Inflammatory macrophage (primary cell): ENCODE measurements at regions not wholly inside any gene's neighbourhood (a gene's known extent, or its start where the extent isn't known, plus 50 kb on each side); places are given as distances from the start of the nearest gene placed in this dataset.

Experiments
- DNase-seq, 2 donors: peaks; one replicate each; pipeline ENCODE4 v3.0.0-alpha.2; 2020 to 2022

DNA sequence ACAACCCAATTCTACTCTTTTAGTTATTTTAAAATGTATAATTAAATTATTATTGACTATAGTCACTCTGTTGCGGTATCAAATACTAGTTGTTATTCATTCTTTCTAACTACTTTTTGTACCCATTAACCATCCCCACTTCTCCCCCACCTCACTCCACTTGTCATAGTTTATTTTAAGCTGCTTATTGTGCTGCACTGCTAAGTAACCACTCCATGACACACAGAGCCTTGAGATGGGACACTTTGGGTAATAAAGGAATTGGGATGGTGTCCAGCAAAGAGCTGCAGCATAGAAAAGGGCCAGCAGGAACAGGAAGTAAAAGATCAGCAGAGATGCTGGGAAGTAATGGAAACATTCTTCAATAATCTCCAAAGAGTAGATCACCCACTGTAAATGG lies 123.0 kb downstream of the RPS29 start:
- no peak for DNase-seq

DNA sequence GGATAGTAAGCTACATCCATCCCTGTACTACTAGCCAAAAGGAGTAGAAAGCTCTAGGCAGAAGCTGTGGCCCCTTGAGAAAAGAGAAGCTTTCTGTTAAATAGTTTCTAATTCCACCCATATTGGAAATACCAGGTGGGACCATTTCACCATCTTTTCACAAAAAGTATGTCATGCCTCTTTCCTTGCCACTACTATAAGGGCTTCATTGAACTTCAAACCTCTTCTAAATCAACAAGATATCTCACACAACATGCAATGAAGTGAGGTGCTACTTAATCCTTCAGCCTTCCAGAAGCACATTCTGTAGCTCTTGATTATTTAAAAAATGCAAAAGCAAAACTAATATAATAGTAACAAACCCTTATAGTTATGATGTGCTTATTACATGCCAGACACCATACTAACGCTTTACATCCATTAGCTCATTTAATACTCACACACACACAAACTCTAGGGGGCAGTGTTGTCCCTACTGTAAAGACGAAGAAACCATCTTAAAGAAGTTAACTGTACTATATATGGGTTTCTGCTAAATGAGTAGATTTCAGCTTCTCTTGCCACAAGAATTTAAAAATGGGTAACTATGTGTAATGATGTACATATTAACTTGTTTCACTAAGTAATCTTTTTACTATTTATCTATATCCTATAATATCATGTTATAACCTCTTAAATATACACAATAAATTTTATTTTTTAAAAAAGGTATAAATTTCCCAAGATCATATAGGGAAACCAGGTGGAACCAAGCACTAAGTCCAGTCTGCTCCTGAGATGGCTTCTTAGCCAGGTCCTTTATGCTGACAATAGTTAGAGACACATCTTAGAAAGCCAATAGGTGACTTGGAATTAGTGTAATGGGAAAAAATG lies 124.4 kb downstream of the RPS29 start:
- peak; percentile 73 to 74 for DNase-seq

DNA sequence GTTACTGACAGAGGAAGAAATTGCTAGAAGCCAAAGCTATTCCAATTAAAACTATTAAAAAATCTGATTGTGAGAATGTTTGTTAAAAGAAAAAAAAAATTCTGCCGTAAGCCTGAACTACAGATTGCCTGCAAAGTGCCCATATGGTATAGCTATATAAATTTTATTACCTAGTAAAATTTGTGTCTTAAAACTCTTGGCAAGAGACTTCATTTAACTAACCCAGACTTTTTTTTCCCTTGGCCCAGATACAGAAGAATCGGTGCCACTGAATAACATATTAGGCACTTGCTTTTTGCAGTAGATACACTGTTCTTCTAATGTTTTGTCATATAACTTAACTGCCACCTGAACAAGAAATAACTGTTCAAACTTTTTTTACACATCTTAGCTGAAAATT lies 125.5 kb downstream of the RPS29 start:
- no peak for DNase-seq

DNA sequence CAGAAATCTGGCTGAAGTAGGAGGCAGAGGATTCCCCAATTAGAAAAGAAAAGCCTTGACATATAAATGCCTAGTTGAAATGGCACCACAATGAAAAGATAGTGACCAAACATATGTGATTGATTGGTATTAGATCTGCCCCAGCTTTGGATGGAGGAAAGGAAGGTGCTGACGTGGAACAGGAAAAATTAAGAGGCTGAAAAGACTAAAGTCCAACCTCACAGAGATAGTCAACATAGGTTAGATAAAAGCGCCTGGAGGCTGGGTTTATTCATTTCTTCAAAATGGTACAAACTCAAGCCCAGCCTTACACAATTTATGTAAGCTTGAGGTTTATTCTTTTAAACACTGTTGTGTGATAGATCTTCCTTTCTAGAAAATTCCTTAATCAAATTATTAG lies 129.6 kb downstream of the RPS29 start:
- no peak for DNase-seq

DNA sequence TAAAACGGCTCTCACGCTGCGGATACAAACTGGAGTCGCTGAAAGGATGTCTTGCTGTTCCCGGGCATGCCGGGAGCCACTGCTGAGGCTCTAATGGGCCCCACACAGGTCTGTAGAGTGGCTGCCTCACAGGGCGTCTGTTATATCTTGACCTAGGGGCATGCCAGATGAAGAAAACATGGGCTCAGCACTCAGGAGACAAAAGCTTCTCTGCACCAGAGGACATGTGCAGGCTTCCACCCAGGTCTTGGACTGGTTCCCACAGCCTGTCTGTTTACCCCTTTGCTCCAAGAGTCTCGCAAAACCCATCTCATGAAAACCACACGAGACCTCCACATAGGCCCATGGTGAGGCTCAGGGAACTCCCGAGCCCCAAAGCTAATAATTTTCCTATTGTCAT lies 134.2 kb downstream of the RPS29 start:
- DNase-seq: no peak

DNA sequence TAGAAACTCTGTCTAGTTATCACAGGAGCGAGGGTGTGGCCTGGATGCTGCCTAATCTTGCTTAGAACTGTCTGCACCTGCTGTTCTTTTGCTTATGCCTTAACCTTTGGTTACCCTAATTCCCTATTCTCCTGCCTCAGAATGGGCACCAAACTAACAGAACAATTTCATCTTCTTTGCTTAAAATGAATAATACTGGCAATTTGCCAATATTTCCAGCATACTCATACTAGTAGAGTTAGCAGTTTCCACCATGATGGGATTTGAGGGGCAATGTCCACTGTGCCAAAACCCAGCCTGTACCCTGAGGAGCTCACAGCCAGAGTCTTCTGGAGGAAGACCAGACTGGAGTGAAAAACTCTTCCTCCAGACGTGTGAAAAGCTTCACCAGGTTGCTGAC lies 136.4 kb downstream of the RPS29 start:
- DNase-seq: no peak

DNA sequence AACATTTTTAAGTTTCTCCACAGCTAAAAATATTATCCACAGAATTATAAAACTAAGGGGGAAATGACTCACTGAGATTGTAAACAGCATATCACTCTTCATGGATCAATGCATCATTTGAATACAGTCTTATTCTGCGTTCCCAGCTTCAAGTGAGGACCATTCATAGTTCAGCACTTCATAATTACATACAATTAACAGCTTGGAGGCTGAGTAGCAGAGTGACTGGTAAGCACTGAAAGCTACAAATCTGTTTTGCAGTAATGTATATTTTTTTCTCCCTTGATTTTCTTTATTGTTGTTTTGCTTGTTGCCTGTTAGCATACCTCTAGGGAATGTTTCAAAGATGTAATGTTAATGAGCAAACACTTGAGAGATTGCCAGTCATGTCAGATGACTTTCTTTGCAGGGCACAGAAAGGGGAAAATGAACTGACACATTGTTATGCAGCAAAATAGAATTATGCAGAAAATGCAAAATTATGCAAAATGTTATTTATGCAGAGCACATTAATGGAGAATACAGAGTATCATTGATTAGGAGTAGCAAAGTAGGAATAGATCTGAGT lies 138.6 kb downstream of the RPS29 start:
- DNase-seq: no peak

DNA sequence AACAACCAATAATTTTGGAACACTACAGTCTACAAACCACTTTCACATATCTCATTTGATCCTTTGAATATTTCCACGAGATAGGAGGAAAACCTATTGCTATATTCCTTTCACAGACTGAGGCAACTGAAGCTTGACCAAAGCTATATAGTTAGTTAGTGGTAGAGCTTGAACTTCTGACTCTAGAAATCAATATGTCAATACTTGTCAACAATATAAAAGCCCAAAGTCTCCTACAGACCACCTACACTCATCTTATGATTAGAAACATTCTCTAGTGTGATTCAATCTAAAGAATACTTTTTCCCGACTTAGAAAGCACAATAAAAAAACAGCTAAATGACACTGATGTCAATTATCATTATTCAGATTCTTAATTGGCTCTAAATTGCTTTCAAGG lies 139.4 kb downstream of the RPS29 start:
- no peak for DNase-seq

DNA sequence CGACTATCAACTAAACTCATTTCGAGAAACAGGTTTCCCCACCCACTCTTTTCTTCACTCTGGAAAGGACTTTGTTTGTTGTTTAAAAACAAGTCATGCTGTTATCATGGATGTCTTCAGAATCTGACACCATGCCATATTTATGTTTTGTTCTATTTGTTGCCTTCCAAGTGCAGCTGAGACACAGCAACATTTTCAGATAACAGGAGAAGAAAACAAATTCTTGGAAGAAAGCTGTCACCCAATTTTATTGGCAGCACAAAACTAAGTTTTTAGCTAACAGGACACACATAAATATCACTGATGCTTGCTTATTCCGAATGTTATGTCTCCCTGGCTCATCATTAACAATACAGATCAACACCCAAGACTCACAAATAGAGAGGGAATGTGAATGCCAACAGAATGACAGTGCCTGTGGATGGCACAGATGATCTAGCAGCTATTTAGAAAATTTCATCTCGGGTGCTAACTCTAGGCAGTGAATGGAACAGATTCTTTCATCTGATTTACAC lies 147.9 kb downstream of the RPS29 start:
- no peak for DNase-seq

DNA sequence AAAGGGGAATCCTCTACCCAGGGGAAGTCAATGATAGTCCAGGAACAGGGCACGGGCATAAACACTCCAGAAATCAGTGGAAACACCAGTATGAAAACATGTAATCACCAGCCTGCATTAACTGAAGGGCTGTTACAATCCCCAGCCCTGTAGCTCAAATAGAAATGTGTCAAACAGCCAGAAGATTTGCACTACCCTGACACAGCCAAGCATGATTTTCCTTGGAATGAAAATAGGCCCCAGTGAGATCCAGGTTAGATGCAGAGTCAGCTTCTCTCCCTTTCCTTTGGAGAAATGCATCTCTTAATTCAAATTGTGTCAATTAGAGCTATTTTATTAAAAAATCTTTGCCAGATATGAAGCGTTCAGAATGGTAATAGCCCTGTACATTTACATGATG lies 158.1 kb downstream of the RPS29 start:
- no peak for DNase-seq

DNA sequence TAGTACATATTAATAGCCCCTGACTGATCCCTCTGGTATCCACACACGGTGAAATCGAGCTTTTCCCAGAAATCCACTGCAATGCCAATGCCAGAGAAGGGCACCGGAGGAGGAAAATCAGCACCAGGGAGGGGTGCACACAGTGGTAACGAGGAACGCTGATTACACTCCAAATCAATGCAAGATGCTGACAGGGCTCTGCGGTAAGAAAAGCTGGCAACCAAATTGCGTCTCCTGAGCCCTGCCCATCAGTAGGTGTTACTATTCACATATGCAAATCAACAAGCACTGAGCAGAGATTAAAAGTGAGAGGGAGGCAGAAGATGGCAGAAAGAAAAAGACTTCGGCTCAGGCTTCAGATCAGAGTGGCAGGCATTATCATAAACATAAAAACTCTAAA lies 159.1 kb downstream of the RPS29 start:
- DNase-seq: no peak

DNA sequence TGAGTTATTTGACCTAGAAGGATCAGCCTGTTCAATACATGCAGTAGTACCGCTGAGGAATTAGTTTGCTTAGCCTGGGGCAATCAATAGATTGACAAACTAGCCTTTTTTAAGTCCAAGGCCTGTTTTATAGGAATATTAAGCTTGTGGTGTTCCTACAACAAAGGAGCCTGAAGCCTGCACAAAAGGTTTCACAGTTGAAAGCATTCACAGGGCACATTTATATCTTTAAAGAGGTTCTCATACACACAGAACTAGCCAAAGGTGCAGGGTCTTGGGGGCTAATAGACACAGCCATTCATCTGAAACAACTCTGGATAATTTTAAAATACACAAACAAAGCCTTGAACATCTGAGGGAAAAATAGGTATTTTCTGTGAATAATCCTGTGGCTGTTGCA lies 160.3 kb downstream of the RPS29 start:
- DNase-seq: no peak

DNA sequence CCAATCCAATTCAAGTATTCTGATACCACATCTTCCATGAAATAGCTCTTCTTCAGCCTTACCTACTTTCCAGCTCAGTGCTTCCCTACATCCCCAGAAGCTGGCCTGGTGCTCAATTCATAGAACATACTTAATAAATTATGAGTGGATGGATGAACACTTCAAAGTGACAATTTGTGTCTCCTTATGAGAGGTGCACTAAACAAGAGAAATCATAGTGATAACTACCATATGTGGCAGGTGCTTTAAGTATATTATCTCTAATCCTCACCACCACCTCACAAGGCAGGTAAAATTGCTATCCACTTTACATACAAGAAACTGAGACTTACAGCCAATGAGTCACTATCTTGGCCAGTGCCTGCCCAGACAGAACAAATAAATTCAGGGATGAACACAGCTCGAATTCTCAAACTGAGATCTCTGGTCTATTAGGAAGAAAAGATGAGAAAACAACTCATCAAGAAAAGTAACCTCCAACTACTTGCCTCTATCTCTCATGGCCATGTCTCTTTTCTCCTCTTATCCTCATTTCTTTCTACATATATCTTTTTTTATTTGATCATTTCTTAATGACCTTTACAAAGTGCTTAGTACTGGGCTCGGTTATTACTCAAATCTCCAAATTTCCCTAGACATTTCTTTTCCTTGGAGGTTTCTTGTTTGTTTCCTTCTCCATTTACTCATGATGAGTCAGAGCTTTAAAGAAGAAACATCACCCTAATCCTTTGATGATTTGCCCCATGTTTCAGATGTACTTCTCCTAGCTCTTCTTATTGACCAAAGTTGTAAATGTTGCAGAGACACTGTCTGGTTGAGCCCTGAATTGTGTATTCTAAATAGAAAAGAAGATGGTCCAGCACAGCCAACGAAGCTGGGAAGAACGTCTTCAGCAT lies 161.5 kb downstream of the RPS29 start:
- DNase-seq: no peak

DNA sequence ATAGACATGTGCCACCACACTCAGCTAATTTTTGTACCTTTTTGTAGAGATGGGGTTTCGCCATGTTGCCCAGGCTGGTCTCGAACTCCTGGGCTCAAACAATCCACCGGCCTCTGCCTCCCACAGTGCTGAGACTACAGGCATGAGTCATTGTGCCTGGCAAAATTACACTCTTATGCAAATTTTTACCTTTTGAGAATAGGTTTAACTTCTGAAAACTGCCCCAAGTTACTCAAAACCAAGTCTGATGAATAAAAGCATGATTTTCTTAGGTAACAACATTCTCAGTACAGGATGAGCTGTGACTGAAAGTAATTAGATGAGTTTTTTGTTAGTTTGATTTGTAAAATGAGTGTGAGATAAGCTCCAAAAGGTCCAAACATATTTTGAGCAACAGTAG lies 166.0 kb downstream of the RPS29 start:
- no peak for DNase-seq

DNA sequence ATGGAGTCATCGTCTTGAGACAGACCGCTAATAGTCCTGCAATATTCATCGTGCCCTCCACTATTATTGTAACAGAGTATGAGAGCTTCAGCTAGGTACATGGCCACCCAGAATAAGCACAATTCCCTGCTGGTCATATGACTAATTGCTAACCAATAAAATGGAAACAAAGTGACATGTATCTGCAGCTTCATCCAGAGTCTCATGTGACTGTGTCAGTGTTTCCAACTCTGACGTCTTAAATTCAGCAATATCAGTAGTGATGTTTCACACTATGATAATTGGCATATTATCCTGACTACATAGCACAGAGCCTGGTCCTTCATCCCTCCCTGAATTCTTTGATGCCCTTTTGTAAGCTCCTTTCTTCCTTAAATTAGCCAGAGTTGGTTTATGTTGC lies 167.4 kb downstream of the RPS29 start:
- DNase-seq: no peak

DNA sequence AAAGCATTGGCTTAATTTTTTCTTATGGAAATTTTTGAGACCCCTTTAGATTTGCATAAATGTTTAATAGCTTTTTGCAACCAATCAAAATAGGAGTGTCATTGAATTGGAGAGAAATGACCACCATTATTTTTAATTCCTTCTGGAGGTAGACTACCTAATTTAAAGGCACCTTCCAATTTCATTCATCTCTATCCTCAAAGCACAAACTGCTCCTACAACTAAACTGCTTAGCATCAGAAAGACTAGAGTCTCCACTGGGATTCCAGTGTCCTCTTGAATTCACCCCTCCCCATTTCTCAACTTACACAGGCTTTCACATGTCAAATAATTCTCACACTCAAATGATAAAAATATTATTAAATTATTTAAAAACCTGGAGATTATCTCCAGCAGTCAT lies 168.4 kb downstream of the RPS29 start:
- no peak for DNase-seq

DNA sequence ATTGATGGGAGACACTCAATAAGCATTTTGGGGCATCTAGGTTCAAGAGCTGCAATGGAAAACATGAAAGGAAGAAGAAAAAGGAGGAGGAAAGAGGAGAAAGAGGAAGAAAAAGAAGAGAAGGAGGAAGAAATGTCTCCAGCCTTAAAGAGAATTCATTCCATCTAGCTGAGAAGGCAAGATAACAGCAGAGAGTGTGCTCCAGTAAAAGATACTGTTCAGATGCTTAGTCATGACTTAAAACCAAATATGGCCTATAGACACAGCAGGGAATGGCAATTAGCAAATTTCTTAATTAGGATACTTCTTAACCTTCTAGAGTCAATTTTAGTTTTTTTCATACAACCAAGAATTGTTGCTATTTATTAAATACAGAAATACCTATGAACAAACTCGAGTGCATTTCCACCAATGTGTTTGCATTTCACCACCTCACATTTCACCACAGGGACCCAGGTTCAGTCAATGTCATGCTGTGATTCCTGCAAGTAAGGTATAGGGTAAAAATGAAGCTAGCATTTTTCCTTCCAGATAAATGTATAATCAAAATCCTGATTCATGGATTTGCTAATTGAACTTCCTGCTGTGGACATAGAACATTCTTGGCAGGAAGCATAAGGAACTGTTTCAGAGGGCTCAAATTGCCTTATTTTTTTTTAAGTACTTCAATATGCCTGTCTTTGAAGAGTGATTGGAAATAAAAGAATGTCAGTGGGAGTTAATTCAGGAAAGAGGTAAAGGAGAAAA lies 177.8 kb downstream of the RPS29 start:
- DNase-seq: no peak

DNA sequence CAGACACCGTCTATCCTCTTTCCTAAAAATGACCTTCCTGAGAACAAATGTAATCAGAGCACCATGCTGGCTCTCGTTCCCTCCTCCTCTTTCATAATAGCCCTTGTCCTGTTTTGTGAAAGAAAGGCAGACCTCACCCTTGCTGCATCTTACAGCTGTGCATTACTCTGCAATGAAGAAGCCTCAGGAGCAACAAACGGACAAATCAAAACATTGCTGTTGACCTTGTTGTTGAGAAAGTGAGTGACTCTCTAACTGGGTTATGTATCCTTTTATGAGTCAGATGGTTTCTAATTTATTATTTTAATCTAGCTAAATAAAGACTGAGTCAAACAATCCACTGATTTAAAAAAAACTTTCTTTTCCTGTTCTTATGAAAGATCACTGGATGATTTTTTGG lies 180.9 kb downstream of the RPS29 start:
- no peak for DNase-seq

DNA sequence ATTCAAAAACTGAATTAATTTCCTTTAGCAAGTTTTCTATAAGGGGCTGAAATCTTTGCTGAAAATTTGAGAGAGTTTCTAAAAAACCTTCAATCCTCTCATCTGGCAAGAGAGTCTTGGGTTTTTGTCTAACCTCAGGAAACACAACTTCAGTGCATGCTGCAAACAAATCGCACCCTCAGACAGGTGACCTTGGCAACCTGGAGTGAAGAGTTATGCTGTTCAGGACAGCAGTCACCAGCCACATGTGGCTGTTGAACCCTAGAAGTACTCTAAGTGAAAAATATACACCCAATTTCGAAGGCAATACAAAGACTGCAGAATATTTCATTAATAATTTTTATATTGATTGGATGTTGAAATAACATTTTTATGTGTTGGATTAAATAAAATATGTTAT lies 184.8 kb downstream of the RPS29 start:
- no peak for DNase-seq

DNA sequence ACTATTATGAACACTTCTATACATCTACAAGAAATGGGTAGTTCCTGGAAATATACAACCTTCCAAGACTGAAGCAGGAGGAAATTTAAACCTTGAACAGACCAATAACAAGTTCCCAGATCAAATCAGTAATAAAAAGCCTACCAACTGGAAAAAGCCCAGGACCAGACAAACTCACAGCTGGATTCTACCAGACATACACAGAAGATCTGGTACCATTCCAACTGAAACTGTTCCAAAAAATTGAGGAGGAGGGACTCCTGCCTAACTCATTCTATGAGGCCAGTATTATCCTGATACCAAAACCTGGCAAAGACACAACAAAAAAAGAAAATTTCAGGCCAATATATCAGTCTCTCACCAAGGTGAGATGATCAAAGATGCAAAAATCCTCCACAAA lies 189.4 kb downstream of the RPS29 start:
- no peak for DNase-seq

DNA sequence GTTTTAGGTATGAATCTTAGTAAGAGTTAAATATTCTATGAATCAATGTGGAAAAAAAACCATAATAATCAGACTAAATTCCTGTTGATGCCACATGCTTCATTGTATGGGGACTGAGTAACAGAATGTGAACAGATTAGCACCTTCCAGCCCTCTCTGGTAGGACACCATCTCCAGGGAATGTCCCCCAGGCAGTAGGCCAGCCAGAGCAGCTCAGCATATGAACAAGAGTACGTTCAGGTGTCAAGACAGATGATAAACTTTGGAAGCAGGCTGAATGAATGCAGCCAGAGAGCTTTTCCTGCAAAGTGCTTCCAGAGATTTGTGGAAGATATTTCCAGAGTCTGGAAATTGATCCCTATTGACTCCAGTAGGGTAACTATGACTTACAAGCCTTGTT lies 204.4 kb downstream of the RPS29 start:
- DNase-seq: no peak

DNA sequence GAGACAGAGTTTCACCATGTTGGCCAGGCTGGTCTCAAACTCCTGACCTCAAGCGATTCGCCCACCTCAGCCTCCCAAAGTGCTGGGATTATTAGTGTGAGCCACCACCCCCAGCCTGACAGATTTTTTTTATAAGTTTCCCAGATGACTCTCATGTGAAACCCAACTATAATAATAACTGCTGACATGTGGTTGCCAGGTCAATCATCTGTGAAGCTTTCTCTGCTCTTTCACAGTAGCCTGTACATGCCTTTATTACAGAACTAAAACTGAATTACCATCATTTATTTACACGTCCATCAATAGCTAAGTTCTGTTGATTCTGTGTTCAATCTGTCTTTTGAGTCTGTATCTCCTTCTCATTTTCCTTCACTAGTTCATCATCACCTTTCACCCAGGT lies 218.5 kb downstream of the RPS29 start:
- no peak for DNase-seq

DNA sequence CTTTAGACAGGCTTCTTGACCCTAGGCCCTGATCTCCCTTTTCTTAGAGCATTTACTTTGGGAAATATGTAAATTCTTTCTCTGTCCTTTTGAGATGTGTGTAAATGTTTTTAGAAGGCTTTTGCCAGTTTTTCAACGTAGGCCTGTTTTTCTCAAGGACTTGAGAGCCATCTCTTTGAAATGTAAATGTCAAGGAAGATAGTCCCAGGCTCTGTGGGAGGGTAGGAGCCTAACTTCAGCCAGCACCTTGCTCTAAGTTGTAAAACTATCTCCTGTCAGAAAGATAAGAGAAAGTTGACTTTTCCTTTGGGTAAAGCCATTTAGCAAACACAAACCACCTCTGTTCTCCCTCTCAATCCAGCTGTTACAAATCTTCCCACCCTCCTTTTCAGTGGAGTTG lies 219.8 kb downstream of the RPS29 start:
- no peak for DNase-seq
